Body of pancreas (tissue), 4 donors: ENCODE measurements at regions not wholly inside any gene's neighbourhood (a gene's known extent, or its start where the extent isn't known, plus 50 kb on each side); places are given as distances from the start of the nearest gene placed in this dataset.

Experiments used
- POLR2A ChIP-seq, 3 donors: fragments of 450-650 bp; IDR thresholded peaks; one replicate each; pipeline ENCODE4 v1.6.1; 2016; ENCODE audit warnings: antibody characterized with exemption in 3 of 3, mild to moderate bottlenecking in 2 of 3
- TF ChIP-seq, protein P1 (sequence below), 7 experiments: fragments of 450-650 bp in 4 of 7; fragments of 200-600 bp in 3 of 7; sonication (generic) in 3 of 7; IDR thresholded peaks; one replicate each; pipeline ENCODE4 v1.5.1; 2016 to 2019; ENCODE audit warnings: antibody characterized with exemption in 7 of 7

DNA sequence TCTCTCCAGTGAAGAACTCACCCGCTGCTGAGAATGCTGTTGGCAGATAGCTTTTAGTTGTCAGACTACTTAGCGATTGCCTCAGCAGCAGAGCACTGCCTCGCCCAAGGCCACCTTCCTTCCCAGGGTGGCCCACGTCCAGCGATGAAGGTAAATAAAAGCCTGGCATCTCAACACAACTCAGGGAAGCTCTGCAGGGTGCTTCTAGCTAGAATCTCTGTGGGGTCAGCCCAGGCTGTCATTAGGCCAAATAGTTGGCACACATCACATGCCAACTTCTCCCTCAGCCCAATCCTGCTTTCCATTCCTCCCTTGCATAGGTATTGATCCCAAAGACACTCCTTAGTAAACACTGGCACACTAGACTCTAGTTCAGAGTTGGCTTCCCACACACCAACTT, 368.1 kb upstream of the TMTC1 start:
- TF ChIP-seq, protein P1, sequence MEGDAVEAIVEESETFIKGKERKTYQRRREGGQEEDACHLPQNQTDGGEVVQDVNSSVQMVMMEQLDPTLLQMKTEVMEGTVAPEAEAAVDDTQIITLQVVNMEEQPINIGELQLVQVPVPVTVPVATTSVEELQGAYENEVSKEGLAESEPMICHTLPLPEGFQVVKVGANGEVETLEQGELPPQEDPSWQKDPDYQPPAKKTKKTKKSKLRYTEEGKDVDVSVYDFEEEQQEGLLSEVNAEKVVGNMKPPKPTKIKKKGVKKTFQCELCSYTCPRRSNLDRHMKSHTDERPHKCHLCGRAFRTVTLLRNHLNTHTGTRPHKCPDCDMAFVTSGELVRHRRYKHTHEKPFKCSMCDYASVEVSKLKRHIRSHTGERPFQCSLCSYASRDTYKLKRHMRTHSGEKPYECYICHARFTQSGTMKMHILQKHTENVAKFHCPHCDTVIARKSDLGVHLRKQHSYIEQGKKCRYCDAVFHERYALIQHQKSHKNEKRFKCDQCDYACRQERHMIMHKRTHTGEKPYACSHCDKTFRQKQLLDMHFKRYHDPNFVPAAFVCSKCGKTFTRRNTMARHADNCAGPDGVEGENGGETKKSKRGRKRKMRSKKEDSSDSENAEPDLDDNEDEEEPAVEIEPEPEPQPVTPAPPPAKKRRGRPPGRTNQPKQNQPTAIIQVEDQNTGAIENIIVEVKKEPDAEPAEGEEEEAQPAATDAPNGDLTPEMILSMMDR (IDR thresholded peaks at IDR 0.05): no peak
- no peak for TF ChIP-seq POLR2A (IDR thresholded peaks at IDR 0.05)
